Omental fat pad (tissue), 3 donors: ENCODE measurements at regions not wholly inside any gene's neighbourhood (a gene's known extent, or its start where the extent isn't known, plus 50 kb on each side); places are given as distances from the start of the nearest gene placed in this dataset.

ENCODE experiments used
- ATAC-seq: fragments of 150-250 bp; one replicate; pipeline ENCODE4 v1.9.1; 2016; ENCODE audit warnings: mild to moderate bottlenecking, moderate library complexity; ENCODE audit not compliant: low FRiP score
- DNase-seq: peaks from one replicate; pipeline ENCODE4 v3.0.0-alpha.2; 2019; ENCODE audit warnings: low spot score
- TF ChIP-seq, protein P1 (sequence below), 3 donors: fragments of 450-650 bp; IDR thresholded peaks; one replicate each; pipeline ENCODE4 v1.5.1; 2016 to 2017; ENCODE audit warnings: antibody characterized with exemption in 3 of 3, mild to moderate bottlenecking in 3 of 3, moderate library complexity in 2 of 3

DNA sequence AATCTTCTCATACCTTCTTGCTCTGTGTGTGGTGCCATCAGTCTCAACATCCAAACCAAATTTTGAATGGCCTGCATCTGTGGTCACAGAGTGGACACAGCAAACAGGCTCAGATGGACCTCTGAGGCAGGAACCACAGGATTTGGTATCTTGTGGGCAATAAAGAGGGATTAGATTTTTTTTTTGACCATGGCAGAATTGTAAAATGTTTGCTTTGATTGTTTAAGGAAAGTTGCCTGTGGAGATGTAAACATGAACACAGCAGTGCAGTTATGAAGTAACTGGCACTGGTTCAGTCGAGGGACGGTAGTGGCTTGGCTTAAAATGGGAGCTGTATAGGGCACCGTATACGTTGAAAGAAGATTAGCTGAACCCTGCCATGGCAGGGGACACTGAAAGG, 464.7 kb downstream of the SH2D4B start:
- ATAC-seq (no peak), DNase-seq (no peak)
- TF ChIP-seq, protein P1, sequence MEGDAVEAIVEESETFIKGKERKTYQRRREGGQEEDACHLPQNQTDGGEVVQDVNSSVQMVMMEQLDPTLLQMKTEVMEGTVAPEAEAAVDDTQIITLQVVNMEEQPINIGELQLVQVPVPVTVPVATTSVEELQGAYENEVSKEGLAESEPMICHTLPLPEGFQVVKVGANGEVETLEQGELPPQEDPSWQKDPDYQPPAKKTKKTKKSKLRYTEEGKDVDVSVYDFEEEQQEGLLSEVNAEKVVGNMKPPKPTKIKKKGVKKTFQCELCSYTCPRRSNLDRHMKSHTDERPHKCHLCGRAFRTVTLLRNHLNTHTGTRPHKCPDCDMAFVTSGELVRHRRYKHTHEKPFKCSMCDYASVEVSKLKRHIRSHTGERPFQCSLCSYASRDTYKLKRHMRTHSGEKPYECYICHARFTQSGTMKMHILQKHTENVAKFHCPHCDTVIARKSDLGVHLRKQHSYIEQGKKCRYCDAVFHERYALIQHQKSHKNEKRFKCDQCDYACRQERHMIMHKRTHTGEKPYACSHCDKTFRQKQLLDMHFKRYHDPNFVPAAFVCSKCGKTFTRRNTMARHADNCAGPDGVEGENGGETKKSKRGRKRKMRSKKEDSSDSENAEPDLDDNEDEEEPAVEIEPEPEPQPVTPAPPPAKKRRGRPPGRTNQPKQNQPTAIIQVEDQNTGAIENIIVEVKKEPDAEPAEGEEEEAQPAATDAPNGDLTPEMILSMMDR (IDR thresholded peaks at IDR 0.05): no peak

DNA sequence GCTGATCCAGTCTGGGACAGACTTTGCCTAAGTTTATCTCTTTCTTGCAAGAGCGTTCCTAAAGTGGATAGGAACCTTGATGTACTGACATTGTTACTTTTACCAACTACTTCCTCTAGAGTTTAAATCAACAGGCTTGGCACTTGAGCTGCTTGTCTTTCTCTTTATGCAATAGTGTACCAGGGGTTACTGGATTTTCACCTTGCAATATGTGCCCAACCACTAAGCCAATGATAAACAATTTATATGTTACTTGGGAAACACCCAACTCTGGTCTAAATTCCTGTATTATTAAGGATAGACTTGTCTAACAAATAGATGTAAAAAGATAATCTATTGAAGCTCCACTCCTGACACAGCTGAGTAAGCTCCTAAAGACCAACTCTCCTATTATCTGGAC, 470.2 kb downstream of the SH2D4B start:
- DNase-seq (no peak), ATAC-seq (no peak)
- TF ChIP-seq, protein P1 (IDR thresholded peaks at IDR 0.05): no peak

DNA sequence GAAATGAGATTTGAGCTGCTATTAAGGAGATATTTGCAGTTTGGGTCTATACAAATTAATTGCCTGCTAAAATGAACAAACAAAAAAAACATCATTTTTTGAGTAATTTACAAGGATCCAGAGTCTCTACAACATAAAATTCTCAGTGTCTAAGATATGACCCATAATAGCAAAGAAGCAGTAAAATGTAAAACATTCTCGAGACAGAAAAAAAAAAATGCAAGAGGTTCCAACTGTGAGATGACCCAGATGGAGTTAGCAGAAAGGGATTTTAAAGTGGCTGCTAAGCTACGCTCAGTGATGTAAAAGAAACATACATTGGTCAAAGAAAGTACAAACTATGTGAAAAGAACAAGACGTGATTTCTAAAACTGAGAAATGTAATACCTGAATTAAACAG, 471.0 kb downstream of the SH2D4B start:
- no peak for DNase-seq
- TF ChIP-seq, protein P1 (IDR thresholded peaks at IDR 0.05): no peak

DNA sequence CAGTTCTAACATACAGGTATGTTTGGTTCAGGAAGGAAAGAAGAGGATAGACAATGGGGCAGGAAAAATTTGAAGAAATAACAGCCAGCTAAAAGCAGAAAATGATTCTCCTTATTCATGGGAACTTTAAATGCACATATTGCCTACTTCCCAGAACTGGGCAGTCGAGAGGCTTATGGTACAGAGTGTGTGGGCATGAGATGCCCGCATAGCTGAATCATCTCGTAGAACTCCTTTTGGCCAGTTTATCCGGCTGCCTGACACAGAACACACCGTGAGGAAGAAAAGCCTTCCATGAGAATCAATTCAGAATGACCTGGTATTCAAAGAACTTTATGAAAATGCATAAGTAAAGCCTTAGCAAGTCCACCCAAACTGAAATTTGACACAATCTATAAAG, 471.6 kb downstream of the SH2D4B start:
- TF ChIP-seq, protein P1 (IDR thresholded peaks at IDR 0.05): no peak
- DNase-seq: no peak
- ATAC-seq: no peak

More for the DNA sequence above, 471.0 kb downstream of the SH2D4B start:
- no peak for ATAC-seq

DNA sequence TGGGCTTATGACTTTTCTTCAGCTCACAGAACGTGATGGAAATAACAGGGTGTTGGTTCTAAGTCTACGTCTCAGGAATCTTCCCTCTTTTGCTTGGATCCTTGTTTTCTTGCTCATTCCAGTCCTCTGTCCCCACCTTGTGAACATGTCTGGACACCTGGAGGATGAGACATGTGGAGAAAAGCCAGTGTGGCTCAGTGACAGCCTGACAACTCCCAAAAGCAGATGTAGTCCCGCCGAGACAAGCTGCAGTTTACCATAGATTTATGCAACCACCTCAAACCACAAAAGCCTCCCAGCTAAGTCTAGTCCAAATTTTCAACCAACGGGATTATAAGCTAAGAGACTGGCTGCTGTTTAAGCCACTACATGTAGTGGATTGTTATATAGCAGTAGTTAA, 476.1 kb downstream of the SH2D4B start:
- TF ChIP-seq, protein P1 (IDR thresholded peaks at IDR 0.05): no peak
- ATAC-seq (no peak), DNase-seq (no peak)

DNA sequence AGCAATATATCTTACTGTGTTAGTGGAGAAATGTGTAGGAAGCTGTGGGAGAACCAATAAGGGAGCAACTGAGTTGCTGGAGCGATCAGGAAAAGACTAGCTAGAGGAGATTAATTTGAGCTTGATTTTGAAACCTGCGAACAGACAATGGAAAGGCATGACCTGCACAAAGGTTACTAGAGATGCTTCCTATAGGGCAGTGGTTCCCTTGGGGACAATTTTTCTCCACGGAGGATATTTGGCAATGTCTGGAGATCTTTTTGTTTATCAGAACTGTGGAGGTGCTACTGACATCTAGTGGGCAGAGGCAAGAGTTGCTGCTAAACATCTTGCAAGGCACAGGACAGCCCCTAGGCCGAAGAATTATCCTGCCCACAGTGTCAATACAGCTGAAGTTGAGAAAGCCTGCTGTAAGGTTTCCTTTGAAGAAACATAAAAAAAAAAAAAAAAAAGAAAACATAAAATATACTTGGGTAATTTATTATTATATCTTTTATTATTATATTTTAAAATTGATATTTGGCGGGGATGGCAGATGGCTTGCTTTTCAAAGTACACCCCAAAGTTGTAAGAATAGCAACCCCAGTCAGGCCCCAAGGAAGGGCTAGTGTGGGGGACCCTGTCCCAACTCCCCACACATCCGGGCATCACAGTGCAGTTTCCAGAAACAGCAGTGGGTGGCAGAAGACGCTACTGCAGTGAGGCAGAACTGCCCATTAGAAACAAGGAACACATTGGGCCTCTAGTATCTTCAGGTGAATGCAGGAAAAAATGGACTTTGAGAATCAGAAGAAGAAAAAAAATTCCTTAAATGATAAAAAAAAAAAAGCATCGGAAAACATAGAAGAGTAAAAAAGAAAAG, 481.6 kb downstream of the SH2D4B start:
- DNase-seq (no peak), ATAC-seq (no peak)
- TF ChIP-seq, protein P1 (IDR thresholded peaks at IDR 0.05): no peak
